HepG2 (cell line): ENCODE measurements at regions not wholly inside any gene's neighbourhood (a gene's known extent, or its start where the extent isn't known, plus 50 kb on each side); places are given as distances from the start of the nearest gene placed in this dataset.

Experiments
- ATAC-seq: fragments of 200-7000 bp; cut with Tn5 transposase; 3 replicates; pipeline ENCODE4 v1.9.1; 2020; ENCODE audit warnings: mild to moderate bottlenecking, moderate library complexity
- BruUV-seq: library from RNA; stranded (reverse); fragments of 400-500 nt; replicated peaks from 2 replicates; lab custom pipeline; 2021; lab: Mats Ljungman, UMichigan
- CTCF ChIA-PET: fragments of 300-600 bp; formaldehyde crosslinking; extraction: SDS; loops from one replicate; lab custom pipeline; 2021; ENCODE audit warnings: low total read pairs, inconsistent platforms, low intra/inter-chr PET ratio; lab: Yijun Ruan, JAX
- POLR2A ChIA-PET: fragments of 350-600 bp; sonication (Branson Sonifier 250); formaldehyde crosslinking; loops from one replicate; lab custom pipeline; 2020; ENCODE audit warnings: antibody characterized with exemption, inconsistent platforms; lab: Yijun Ruan, JAX
- DNase-seq: peaks from one replicate; pipeline ENCODE4 v3.0.0-alpha.2; 2015; ENCODE audit warnings: low spot score
- FAIRE-seq: peaks from 3 replicates; lab custom pipeline; 2011; peaks lifted over from hg19 to GRCh38; lab: Jason Lieb, UNC
- H2AFZ ChIP-seq: one replicate; pipeline ENCODE4 v1.6.1; 2011; ENCODE audit warnings: low read length, inconsistent platforms
- H3K27ac ChIP-seq: fragments of 300-600 bp; 3 replicates; pipeline ENCODE4 v1.8.0; 2011; ENCODE audit warnings: mixed run types, mild to moderate bottlenecking, mixed read lengths, low read length, inconsistent platforms; ENCODE audit not compliant: insufficient read depth; ENCODE audit errors: extremely low read length
- H3K27me3 ChIP-seq, 2 experiments: fragments of 200-600 bp in 1 of 2; 2 replicates in 1 of 2; 3 replicates in 1 of 2; pipeline versions ENCODE4 v1.6.0 to v1.8.0; 2011; ENCODE audit warnings: low read length in 2 of 2, mild to moderate bottlenecking in 2 of 2, moderate library complexity in 2 of 2, inconsistent platforms in 1 of 2; ENCODE audit not compliant: insufficient read depth in 2 of 2, control insufficient read depth in 1 of 2
- H3K36me3 ChIP-seq, 2 experiments: fragments of 200-600 bp in 1 of 2; replicated peaks in 1 of 2; 2 replicates in 1 of 2; 3 replicates in 1 of 2; pipeline versions ENCODE4 v1.5.1 to v1.8.0; 2011; ENCODE audit warnings: low read length in 2 of 2, inconsistent platforms in 1 of 2; ENCODE audit not compliant: insufficient read depth in 2 of 2, control insufficient read depth in 1 of 2
- H3K4me1 ChIP-seq: 2 replicates; pipeline ENCODE4 v1.5.1; 2012; ENCODE audit warnings: low read length, inconsistent platforms; ENCODE audit not compliant: insufficient read depth
- H3K4me2 ChIP-seq: 2 replicates; pipeline ENCODE4 v1.6.0; 2011; ENCODE audit warnings: low read depth, low read length, inconsistent platforms
- H3K4me3 ChIP-seq, 3 experiments: fragments of 200-600 bp in 1 of 3; sonication (generic), shearing (Covaris generic) in 1 of 3; replicated peaks in 1 of 3; 2 replicates each; pipeline ENCODE4 v1.5.1; 2011 to 2016; ENCODE audit warnings: low read length in 3 of 3, inconsistent platforms in 2 of 3, low read depth in 2 of 3, mild to moderate bottlenecking in 2 of 3, control low read depth in 1 of 3, mixed read lengths in 1 of 3; ENCODE audit not compliant: insufficient read depth in 1 of 3
- H3K79me2 ChIP-seq: one replicate; pipeline ENCODE4 v1.6.1; 2011; ENCODE audit warnings: low read length, inconsistent platforms; ENCODE audit not compliant: insufficient read depth
- H3K9ac ChIP-seq: 2 replicates; pipeline ENCODE4 v1.6.0; 2011; ENCODE audit warnings: mild to moderate bottlenecking, low read depth, low read length, inconsistent platforms; ENCODE audit not compliant: insufficient read depth
- H3K9me3 ChIP-seq: 2 replicates; pipeline ENCODE4 v1.5.1; 2012; ENCODE audit warnings: mild to moderate bottlenecking, low read length
- H4K20me1 ChIP-seq: 2 replicates; pipeline ENCODE4 v1.6.0; 2011; ENCODE audit warnings: inconsistent platforms, mild to moderate bottlenecking, low read length, moderate library complexity; ENCODE audit not compliant: insufficient read depth
- CHCHD3 ChIP-seq: sonication (generic); formaldehyde crosslinking; IDR thresholded peaks from 2 replicates; pipeline ENCODE4 v1.8.0; 2022; ENCODE audit warnings: mild to moderate bottlenecking, missing genetic modification reagents, moderate library complexity
- HNRNPH1 ChIP-seq: fragments of 200-400 bp; formaldehyde crosslinking; optimal IDR thresholded peaks from 2 replicates; pipeline ENCODE3; 2017; ENCODE audit warnings: mild to moderate bottlenecking, low read depth, low read length
- MAF1 ChIP-seq: sonication (generic); formaldehyde crosslinking; IDR thresholded peaks from 2 replicates; pipeline ENCODE4 v1.5.0; 2020; ENCODE audit warnings: missing genetic modification reagents, borderline replicate concordance
- SMC3 ChIP-seq: IDR thresholded peaks from 2 replicates; pipeline ENCODE4 v1.6.1; 2011; ENCODE audit warnings: low read length, improper control_type of control experiment
- STAG1 ChIP-seq: sonication (generic); formaldehyde crosslinking; IDR thresholded peaks from 2 replicates; pipeline ENCODE4 v1.4.0; 2020; ENCODE audit warnings: missing genetic modification reagents
- XRCC5 ChIP-seq: fragments of 200-400 bp; formaldehyde crosslinking; optimal IDR thresholded peaks from 2 replicates; pipeline ENCODE3; 2017; ENCODE audit warnings: mild to moderate bottlenecking, low read length
- ZMYM4 ChIP-seq: sonication (generic); formaldehyde crosslinking; IDR thresholded peaks from 2 replicates; pipeline ENCODE4 v1.8.1; 2023; ENCODE audit warnings: mild to moderate bottlenecking, missing genetic modification reagents
- ZNF747 ChIP-seq: sonication (generic); formaldehyde crosslinking; IDR thresholded peaks from 2 replicates; pipeline ENCODE4 v1.8.1; 2023; ENCODE audit warnings: missing genetic modification reagents, mild to moderate bottlenecking, borderline replicate concordance
- whole genome bisulfite sequencing: methylation state at CpG from one replicate; pipeline ENCODE4 v1.1.6; 2017; ENCODE audit warnings: low lambda C conversion rate; 5-methylcytosine and 5-hydroxymethylcytosine counted together
- in situ Hi-C: cut with HindIII; loops from 2 replicates; pipeline ENCODE4 v1.10.0; 2017; ENCODE audit warnings: low pct_unique_long_range_greater_than_20kb; ENCODE audit not compliant: extremely low pct_ligation_motif_present
- intact Hi-C: fragments of 100-400 bp; cut with micrococcal nuclease; formaldehyde crosslinking; loops from one replicate; pipeline ENCODE4 v1.10.0; 2022; ENCODE audit not compliant: unreplicated experiment
- TF ChIP-seq, protein P1 (sequence below): sonication (generic); formaldehyde crosslinking; IDR thresholded peaks from 2 replicates; pipeline ENCODE4 v1.5.0; 2020; ENCODE audit warnings: mild to moderate bottlenecking, missing genetic modification reagents, moderate library complexity
- TF ChIP-seq, protein P2 (sequence below): sonication (generic); formaldehyde crosslinking; IDR thresholded peaks from 2 replicates; pipeline ENCODE4 v1.4.0; 2020; ENCODE audit warnings: missing genetic modification reagents

DNA sequence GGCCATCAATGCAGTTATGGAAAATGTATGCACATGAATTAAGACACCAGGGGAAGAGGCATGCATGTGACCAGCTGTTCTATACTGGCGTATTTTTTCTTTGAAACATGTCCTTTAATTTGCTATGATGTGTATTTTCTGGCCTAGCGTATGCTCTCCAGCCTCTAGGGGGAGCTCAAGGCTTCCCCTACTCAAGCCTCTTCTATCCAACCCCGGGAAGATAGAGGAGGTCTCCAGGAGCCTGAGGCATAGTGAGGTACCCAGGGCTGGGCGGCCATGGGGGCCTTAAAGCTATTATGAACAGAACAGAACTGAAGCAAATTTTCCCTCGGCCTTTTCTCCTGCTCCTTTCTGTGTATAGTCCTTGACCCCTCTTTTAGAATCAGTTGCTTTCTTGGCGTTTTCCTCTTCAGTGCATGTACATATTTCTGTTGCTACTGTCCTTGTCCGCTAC lies 528.9 kb downstream of the MAFB start:
- H3K27me3 ChIP-seq: no peaks in the 10 kb centered on the region
- TF ChIP-seq ZNF747: no peak
- peak; percentile 65 for TF ChIP-seq STAG1
- TF ChIP-seq, protein P1, sequence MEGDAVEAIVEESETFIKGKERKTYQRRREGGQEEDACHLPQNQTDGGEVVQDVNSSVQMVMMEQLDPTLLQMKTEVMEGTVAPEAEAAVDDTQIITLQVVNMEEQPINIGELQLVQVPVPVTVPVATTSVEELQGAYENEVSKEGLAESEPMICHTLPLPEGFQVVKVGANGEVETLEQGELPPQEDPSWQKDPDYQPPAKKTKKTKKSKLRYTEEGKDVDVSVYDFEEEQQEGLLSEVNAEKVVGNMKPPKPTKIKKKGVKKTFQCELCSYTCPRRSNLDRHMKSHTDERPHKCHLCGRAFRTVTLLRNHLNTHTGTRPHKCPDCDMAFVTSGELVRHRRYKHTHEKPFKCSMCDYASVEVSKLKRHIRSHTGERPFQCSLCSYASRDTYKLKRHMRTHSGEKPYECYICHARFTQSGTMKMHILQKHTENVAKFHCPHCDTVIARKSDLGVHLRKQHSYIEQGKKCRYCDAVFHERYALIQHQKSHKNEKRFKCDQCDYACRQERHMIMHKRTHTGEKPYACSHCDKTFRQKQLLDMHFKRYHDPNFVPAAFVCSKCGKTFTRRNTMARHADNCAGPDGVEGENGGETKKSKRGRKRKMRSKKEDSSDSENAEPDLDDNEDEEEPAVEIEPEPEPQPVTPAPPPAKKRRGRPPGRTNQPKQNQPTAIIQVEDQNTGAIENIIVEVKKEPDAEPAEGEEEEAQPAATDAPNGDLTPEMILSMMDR (CRISPR knock-in tag): peak; percentile 73
- TF ChIP-seq HNRNPH1: no peak
- peak; percentile 44 for TF ChIP-seq XRCC5
- TF ChIP-seq ZMYM4: peak; percentile 68
- no peak for TF ChIP-seq MAF1 (CRISPR knock-in tag)
- TF ChIP-seq, protein P2, sequence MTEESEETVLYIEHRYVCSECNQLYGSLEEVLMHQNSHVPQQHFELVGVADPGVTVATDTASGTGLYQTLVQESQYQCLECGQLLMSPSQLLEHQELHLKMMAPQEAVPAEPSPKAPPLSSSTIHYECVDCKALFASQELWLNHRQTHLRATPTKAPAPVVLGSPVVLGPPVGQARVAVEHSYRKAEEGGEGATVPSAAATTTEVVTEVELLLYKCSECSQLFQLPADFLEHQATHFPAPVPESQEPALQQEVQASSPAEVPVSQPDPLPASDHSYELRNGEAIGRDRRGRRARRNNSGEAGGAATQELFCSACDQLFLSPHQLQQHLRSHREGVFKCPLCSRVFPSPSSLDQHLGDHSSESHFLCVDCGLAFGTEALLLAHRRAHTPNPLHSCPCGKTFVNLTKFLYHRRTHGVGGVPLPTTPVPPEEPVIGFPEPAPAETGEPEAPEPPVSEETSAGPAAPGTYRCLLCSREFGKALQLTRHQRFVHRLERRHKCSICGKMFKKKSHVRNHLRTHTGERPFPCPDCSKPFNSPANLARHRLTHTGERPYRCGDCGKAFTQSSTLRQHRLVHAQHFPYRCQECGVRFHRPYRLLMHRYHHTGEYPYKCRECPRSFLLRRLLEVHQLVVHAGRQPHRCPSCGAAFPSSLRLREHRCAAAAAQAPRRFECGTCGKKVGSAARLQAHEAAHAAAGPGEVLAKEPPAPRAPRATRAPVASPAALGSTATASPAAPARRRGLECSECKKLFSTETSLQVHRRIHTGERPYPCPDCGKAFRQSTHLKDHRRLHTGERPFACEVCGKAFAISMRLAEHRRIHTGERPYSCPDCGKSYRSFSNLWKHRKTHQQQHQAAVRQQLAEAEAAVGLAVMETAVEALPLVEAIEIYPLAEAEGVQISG (CRISPR knock-in tag): peak; percentile 99
- TF ChIP-seq CHCHD3 (CRISPR knock-in tag): no peak
- TF ChIP-seq SMC3: peak; percentile 48; the same call in 1 of the 2 replicates
- CTCF ChIA-PET: interaction anchor here (0.8 to 1.6 kb wide), 3 partner anchors 91 to 530 kb away, joined by 3 to 5 read pairs (median 4); no protein-coding TSS in a partner anchor
- POLR2A ChIA-PET: no interaction called here
- H3K79me2 ChIP-seq: no peaks in the 10 kb centered on the region
- no peaks in the 10 kb centered on the region for H3K9me3 ChIP-seq
- H2AFZ ChIP-seq: no peak overlapping the region
- H3K4me1 ChIP-seq: no peaks in the 10 kb centered on the region
- no peaks in the 10 kb centered on the region for H4K20me1 ChIP-seq
- 25% methylated on average over 7 of the region's 7 CpGs for WGBS
- no peak overlapping the region for H3K4me2 ChIP-seq
- in situ Hi-C loops: no loop called here
- FAIRE-seq: peak; percentile 42
- no peak overlapping the region for H3K4me3 ChIP-seq
- ATAC-seq: peak; percentile 99
- peak; percentile 60 for DNase-seq
- no TSS peak for BruUV-seq
- intact Hi-C loops: loop anchor here (1.0 to 5.0 kb wide), 3 partner anchors 91 to 802 kb away; no protein-coding TSS in a partner anchor
- H3K27ac ChIP-seq: no peak overlapping the region
- no peak overlapping the region for H3K9ac ChIP-seq
- H3K36me3 ChIP-seq: no peaks in the 10 kb centered on the region
